Hepatocyte (in vitro differentiated cells): ENCODE measurements at regions not wholly inside any gene's neighbourhood (a gene's known extent, or its start where the extent isn't known, plus 50 kb on each side); places are given as distances from the start of the nearest gene placed in this dataset.

Experiments used
- DNase-seq: peaks from one replicate; pipeline ENCODE4 v3.0.0-alpha.2; 2016; ENCODE audit warnings: low spot score
- H2AFZ ChIP-seq: fragments of 200-600 bp; sonication (generic); 2 replicates; pipeline ENCODE4 v1.6.0; 2016; ENCODE audit warnings: antibody characterized with exemption, mild to moderate bottlenecking
- H3K27ac ChIP-seq: fragments of 200-600 bp; sonication (generic); 2 replicates; pipeline ENCODE4 v1.5.1; 2016; ENCODE audit warnings: mild to moderate bottlenecking
- H3K27me3 ChIP-seq: fragments of 200-600 bp; sonication (generic); 2 replicates; pipeline ENCODE4 v1.6.1; 2016
- H3K36me3 ChIP-seq: fragments of 200-600 bp; sonication (generic); replicated peaks from 2 replicates; pipeline ENCODE4 v1.5.1; 2016; ENCODE audit warnings: low read depth; ENCODE audit not compliant: insufficient read depth
- H3K4me1 ChIP-seq: fragments of 200-600 bp; sonication (generic); 2 replicates; pipeline ENCODE4 v1.5.1; 2016; ENCODE audit warnings: mild to moderate bottlenecking, moderate library complexity; ENCODE audit not compliant: insufficient read depth
- H3K4me2 ChIP-seq: fragments of 200-600 bp; sonication (generic); 2 replicates; pipeline ENCODE4 v1.6.0; 2016
- H3K4me3 ChIP-seq: fragments of 200-600 bp; sonication (generic); 2 replicates; pipeline ENCODE4 v1.5.1; 2016; ENCODE audit warnings: mild to moderate bottlenecking
- H3K79me2 ChIP-seq: fragments of 200-600 bp; sonication (generic); 2 replicates; pipeline ENCODE4 v1.6.0; 2017; ENCODE audit warnings: mild to moderate bottlenecking
- H3K9me2 ChIP-seq: fragments of 200-600 bp; sonication (generic); replicated peaks from 2 replicates; pipeline ENCODE4 v1.6.0; 2017; ENCODE audit warnings: mild to moderate bottlenecking; ENCODE audit not compliant: insufficient read depth
- H3K9me3 ChIP-seq: fragments of 200-600 bp; sonication (generic); 2 replicates; pipeline ENCODE4 v1.5.1; 2016; ENCODE audit warnings: low read depth, mild to moderate bottlenecking
- H4K20me1 ChIP-seq: fragments of 200-600 bp; sonication (generic); 2 replicates; pipeline ENCODE4 v1.6.0; 2016; ENCODE audit warnings: mild to moderate bottlenecking; ENCODE audit not compliant: insufficient read depth, poor library complexity, severe bottlenecking
- EZH2 ChIP-seq: fragments of 200-600 bp; sonication (generic); IDR thresholded peaks from 2 replicates; pipeline ENCODE4 v1.6.1; 2016; ENCODE audit warnings: antibody characterized with exemption, mild to moderate bottlenecking, borderline replicate concordance
- EZH2phosphoT487 ChIP-seq: fragments of 200-600 bp; sonication (generic); IDR thresholded peaks from one replicate; pipeline ENCODE4 v1.6.1; 2018; ENCODE audit warnings: antibody characterized with exemption, mild to moderate bottlenecking, low read depth, moderate library complexity; ENCODE audit not compliant: unreplicated experiment, severe bottlenecking
- WGBS: methylation state at CpG from one replicate; pipeline ENCODE4 v1.1.6; 2016; ENCODE audit warnings: low lambda C conversion rate; ENCODE audit errors: missing lambda C conversion rate; 5-methylcytosine and 5-hydroxymethylcytosine counted together
- TF ChIP-seq, protein P1 (sequence below): fragments of 200-600 bp; sonication (generic); IDR thresholded peaks from 2 replicates; pipeline ENCODE4 v1.5.1; 2016; ENCODE audit warnings: antibody characterized with exemption, mild to moderate bottlenecking; ENCODE audit not compliant: poor library complexity

DNA sequence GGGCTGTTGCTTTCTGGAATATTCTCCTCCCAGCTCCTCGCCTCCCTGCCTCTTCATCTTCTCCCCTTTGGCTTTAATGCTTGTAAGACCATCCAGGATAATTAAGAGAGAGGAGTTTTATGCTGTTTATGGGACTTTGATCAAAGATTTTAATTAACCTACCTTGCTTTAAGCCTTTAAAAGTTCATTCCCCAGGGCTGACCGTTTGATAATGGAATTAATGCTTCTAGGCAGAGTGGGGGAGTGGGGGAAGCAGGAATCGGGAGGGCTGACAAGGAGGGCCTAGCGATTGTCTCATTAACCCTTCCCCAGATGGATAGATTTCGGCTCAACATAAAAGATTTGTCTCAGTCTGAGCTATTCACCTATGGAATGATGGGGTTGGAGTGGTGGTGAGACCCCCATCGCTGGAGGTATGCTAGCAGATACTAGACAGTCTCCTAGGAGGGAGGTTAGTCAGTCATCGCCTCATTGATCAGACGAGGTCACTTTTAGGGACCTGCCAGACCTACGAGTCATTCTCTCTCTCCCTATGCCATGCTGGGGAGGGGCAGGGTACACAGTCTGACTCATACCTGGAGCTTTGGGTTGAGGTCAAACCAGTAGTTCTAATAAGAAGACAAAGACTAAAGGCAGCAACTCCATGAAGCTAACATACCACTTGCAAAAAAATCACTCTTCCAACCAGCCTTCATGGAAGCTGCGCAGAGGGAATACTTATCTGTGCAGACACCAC lies 236.6 kb upstream of the NLRP1 start:
- WGBS = 67% methylated on average over 10 of the region's 10 CpGs
- Histone ChIP-seq H3K9me3 (no peaks in the 10 kb centered on the region), H3K27me3 (no peaks in the 10 kb centered on the region), H3K36me3 (no peaks in the 10 kb centered on the region), H3K4me1 (no peaks in the 10 kb centered on the region), H3K4me2 (no peak overlapping the region), H2AFZ (no peak overlapping the region), H3K4me3 (no peak overlapping the region), H4K20me1 (no peaks in the 10 kb centered on the region), H3K79me2 (no peaks in the 10 kb centered on the region), H3K9me2 (no peaks in the 10 kb centered on the region), H3K27ac (no peak overlapping the region)
- no peak for DNase-seq
- TF ChIP-seq EZH2 (no peak), EZH2phosphoT487 (no peak)
- TF ChIP-seq, protein P1, sequence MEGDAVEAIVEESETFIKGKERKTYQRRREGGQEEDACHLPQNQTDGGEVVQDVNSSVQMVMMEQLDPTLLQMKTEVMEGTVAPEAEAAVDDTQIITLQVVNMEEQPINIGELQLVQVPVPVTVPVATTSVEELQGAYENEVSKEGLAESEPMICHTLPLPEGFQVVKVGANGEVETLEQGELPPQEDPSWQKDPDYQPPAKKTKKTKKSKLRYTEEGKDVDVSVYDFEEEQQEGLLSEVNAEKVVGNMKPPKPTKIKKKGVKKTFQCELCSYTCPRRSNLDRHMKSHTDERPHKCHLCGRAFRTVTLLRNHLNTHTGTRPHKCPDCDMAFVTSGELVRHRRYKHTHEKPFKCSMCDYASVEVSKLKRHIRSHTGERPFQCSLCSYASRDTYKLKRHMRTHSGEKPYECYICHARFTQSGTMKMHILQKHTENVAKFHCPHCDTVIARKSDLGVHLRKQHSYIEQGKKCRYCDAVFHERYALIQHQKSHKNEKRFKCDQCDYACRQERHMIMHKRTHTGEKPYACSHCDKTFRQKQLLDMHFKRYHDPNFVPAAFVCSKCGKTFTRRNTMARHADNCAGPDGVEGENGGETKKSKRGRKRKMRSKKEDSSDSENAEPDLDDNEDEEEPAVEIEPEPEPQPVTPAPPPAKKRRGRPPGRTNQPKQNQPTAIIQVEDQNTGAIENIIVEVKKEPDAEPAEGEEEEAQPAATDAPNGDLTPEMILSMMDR = no peak

DNA sequence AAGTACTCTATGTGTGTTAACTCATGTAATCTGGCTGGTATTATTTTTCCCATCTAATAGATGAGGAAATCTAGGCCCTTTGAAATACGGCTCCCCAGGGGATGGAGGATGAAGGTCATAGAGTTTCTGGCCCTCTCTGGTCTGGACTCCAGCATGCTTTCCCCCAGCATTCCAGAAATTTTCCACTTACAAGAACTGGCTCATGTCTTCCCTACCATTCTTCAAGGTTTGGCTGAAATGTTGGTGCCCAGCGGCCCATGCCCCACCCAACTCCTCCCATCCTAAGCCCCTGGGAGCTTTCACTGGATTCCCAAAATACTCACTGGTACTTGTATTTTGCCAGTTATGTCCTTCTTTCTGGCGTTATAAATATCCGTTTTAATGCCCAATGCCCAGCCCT lies 237.5 kb upstream of the NLRP1 start:
- 81% methylated on average over 4 of the region's 4 CpGs for WGBS
- Histone ChIP-seq H3K79me2 (no peaks in the 10 kb centered on the region), H3K27ac (no peak overlapping the region), H3K36me3 (no peaks in the 10 kb centered on the region), H3K9me3 (no peaks in the 10 kb centered on the region), H4K20me1 (no peaks in the 10 kb centered on the region), H3K4me2 (no peak overlapping the region), H2AFZ (no peak overlapping the region), H3K9me2 (no peaks in the 10 kb centered on the region), H3K4me3 (no peak overlapping the region), H3K27me3 (no peaks in the 10 kb centered on the region), H3K4me1 (no peaks in the 10 kb centered on the region)
- no peak for DNase-seq
- TF ChIP-seq EZH2phosphoT487 = no peak
- TF ChIP-seq, protein P1 = no peak

DNA sequence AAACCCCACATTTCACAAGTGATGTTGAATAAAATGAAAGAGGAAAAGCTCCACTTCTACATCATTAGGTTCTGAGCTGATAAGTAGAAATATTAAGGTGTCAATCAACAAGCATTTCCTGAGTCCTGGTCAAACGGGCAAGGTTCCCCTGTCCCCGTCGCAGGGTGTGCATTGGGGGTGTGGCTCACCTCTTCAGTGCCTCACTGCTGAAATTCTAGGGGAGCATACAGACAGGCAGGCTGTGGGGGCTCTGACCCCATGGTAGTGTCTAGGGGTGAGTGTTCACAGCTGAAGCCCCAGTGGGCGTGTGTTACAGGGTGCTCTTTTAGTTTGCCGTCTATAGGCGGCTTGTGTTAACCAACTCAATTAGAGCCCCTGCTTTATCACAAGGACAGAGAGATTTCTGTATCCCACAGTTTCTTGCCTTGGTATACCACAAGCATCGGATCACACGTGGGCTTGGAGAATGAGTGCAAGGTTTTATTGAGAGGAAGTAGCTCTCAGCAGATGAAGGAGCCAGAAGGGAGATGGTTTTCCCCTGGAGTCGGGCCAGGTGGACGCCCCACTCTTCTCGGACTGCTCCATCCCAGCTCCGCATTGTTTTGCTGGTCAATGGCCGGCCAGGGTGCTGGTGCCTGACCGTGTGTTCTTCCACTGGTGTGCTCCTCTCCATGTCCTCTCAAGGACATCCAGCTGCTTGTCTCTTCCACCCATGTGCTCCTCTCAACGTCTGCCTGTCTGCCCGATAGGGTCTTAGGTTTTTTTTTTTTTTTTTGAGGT lies 238.2 kb upstream of the NLRP1 start:
- TF ChIP-seq, protein P1 = no peak
- no peak for TF ChIP-seq EZH2
- TF ChIP-seq EZH2phosphoT487 = no peak
- Histone ChIP-seq H3K9me2 (no peaks in the 10 kb centered on the region), H4K20me1 (no peaks in the 10 kb centered on the region), H3K4me2 (no peak overlapping the region), H3K9me3 (peaks cover 2% of the 10 kb centered on the region), H3K27ac (no peak overlapping the region), H3K4me3 (no peak overlapping the region), H2AFZ (no peak overlapping the region), H3K27me3 (no peaks in the 10 kb centered on the region), H3K79me2 (no peaks in the 10 kb centered on the region), H3K4me1 (no peaks in the 10 kb centered on the region), H3K36me3 (no peaks in the 10 kb centered on the region)
- 89% methylated on average over 16 of the region's 16 CpGs for WGBS
- DNase-seq = no peak
